Body of pancreas (tissue), 4 donors: ENCODE measurements at regions not wholly inside any gene's neighbourhood (a gene's known extent, or its start where the extent isn't known, plus 50 kb on each side); places are given as distances from the start of the nearest gene placed in this dataset.

Source experiments
- CTCF ChIP-seq, 7 experiments: fragments of 450-650 bp in 4 of 7; fragments of 200-600 bp in 3 of 7; sonication (generic) in 3 of 7; IDR thresholded peaks; one replicate each; pipeline ENCODE4 v1.5.1; 2016 to 2019; ENCODE audit warnings: antibody characterized with exemption in 7 of 7
- POLR2A ChIP-seq, 3 donors: fragments of 450-650 bp; IDR thresholded peaks; one replicate each; pipeline ENCODE4 v1.6.1; 2016; ENCODE audit warnings: antibody characterized with exemption in 3 of 3, mild to moderate bottlenecking in 2 of 3

GRCh38 chr2:41420872-41421271 lies 626.9 kb upstream of the PKDCC start:
- TF ChIP-seq CTCF (IDR thresholded peaks at IDR 0.05): no peak
- TF ChIP-seq POLR2A (IDR thresholded peaks at IDR 0.05): no peak
